DMS153 treated with DMSO at 0.1 percent for 48 hours (cell line): ENCODE measurements at regions not wholly inside any gene's neighbourhood (a gene's known extent, or its start where the extent isn't known, plus 50 kb on each side); places are given as distances from the start of the nearest gene placed in this dataset.

Experiments
- DNase-seq: peaks from one replicate; lab custom pipeline; 2025; ENCODE audit not compliant: unreplicated experiment; lab: John Stamatoyannopoulos, UW

DNA sequence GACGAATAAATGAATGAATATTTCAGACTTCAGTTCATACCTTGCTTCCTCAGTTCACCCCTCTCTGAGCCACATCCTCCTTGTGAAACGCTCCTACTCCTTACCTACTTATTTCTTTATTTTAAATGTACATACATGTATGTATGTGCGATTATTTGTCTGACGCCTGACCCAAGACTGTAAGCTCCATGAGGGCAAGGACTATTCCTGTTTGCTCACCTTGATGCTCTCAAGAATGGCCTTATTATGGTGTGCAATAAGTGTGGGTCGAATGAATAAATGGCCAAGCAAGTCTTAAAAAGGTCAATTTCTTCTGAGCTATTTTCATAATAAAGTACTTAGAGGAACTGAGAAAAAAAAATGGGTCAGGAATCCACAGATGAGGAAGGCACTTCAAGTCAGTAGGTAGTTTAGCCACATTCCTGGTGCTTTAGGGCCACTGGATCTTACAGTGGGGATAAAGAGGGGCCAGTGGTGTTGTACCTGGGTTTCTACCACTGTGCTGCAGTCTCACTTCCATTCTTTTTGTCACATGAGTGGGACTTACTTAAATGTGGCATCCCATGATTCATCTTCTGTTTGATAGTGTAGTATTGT is 74.7 kb downstream of the SDC1 start:
- no peak for DNase-seq

DNA sequence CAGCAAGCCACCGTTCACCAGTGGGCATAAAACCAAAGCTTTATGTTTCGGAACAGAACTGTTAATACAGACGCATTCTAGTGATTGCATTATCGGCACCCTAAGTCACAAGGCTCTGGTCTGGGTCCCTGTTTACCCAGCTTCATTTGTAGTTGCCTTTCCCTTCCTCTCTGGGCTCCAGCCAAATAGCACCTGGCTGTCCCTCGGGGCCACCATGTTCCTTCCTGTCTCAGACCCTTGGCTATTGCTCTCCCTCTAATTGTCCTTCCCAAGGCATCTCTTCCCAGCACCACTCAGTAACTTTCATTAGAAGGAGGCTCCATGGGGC is 75.3 kb downstream of the SDC1 start:
- DNase-seq, result no peak

DNA sequence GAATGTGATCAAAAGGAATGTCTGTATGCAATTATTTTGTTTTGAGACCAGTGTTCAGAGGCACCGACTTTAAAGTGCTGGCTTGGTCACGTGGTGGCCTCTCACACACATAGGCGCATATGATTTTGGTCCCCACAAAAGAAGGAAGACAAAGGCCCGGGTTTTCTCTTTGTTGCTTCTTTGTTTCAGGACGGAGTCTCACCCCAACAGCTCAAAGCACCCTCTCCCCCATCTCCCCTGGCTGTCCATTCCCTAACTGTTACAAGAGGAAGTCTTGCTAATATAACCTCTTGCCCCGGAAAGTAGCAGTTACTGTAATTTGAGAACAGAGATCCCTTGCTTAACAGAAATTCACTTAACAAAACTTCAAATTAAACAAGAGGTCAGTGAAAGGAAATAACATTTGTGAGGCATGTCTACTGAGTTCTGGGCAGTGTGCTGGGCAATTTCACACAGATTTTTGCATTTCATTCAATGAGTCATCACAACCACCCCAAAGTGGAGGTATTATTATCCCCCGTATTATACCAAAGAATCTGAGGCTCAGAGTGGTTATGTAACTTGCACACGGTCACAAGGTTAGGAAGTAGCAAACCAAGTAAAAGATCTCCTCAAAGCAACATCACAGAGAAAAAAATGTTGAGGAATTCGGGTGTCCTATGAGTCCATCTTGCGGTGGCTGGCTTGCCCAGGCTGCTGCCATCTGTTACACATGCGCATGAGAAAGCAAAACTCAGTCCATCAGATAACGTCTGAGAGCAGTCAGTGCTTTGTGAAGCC is 75.8 kb downstream of the SDC1 start:
- no peak for DNase-seq

DNA sequence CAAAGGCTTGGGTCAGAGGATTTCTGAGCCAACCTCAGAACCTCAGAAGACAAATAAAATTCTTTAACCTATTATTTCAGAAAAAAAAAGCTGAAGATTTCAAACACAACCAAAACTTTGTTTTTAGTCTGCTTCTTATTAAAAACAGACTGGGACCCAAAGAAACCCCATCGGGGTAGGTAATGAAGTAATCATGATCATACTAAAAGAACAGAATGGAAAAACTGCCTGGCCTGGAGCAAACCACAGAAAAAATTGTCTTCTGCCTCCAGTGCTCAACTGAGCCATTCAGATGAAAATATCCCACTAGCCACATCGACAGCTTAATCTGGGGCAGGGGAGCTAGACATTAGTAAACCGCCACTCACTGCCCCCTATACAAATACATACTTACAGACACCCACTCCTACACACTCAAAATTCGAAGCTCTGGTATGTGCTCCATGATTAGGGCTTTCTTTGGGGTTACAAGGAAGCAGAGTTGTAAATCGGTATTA is 76.5 kb downstream of the SDC1 start:
- DNase-seq, result no peak

DNA sequence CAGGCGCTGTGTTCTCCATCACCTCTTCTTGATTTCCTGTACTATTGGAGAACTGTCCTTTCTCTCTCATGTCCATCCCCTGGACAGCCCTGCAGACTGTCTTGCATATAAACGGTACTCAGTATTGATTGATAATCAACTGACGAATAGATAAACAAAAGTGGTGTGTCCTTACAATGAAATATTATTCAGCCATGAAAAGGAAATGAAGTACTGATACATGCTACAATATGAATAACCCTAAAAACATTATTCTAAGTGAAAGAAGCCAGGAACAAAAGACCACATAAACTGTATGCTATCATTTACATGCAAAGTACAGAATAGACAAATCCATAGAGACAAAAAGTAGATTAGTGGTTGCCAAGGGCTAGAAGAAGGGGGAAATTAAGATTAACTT is 77.6 kb downstream of the SDC1 start:
- DNase-seq, result no peak

DNA sequence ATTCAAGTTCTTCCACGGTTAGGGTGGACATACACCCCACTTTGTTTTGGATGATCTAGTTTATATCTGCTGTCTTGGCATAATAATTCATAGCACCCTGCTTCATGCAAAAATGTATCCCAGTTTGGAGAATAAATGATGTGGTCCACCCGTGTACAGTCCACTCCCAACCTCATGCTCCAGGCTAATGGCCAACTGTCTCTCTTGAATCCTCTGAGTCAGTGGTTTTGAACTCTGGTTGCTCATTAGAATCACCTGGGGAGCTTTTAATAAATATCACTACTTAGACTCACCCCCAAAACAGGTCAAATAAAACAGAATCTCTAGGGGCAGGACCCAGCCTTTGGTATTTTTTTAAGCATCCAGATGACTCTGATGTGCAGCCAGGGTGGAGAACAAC is 78.5 kb downstream of the SDC1 start:
- DNase-seq, result no peak

DNA sequence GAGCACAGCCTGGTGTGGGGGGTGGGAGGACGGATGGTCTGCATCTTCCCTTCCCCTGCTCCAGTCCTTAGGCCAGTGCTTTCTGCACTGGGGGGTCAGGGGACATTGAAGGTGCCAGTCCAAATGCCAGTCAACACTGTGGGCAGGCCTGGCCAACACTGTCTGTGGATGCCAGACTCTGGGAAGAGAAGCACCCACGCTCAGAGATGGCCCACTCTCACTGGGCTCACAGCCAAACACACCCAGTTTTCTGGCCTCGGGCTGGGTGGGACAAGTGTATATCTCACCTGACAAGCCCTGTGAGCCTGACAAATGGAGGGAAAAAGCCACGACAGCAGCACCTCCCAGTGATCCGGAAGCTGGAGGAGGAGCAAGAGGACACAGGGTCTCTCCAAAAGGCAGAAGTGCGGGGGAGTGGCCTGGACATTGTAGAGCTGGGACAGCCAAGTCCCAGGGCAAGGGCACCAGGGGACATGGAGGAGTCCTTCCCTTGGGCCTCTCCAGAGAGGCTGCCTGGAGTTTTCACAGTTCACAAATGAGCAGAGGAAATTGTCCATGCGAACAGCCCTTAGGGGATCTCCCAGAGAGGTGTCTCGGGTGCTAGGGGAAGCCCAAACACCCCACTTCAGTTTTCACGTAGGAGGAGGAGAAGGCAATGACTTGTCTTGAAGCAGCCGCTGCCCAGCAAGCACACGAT is 79.3 kb downstream of the SDC1 start:
- DNase-seq, result no peak

DNA sequence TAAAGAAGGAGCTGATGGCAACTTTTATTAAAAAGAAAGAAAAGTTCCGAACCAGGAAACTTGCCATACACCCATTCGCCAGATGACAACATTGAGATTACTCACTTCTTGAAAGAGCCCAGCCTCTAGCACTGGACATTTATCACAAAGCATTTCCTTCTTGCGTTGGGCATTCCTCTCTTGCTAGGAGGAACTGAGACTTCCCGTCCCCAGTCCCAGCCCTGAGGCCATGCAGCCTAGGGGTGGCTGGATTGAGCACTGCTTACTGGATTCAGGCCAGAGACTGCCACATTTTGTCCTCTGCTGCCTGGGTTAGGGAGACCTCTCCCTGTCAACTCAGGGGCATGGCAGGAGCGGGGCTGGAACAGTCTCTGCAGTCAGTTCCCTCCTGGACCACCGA is 80.1 kb downstream of the SDC1 start:
- no peak for DNase-seq

DNA sequence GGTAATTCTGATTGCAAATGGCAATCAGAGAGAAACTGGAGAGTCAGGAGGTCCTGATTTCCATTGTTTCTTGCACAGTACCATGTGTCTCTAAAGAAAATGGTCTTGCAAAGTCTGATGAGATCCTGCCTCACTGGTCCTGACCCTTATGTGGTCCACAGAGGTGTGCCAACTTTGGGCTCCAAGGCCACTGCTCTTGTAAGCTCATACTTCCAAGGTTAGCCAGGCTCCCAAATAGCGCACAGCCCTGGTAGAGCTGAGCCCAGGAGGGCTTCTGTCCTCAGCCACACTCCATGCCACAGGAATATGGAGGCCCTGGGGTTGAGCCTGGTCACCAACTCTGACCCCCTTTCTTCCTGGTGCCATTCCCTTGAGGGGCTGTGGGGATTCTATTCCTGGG is 80.7 kb downstream of the SDC1 start:
- DNase-seq, result no peak

DNA sequence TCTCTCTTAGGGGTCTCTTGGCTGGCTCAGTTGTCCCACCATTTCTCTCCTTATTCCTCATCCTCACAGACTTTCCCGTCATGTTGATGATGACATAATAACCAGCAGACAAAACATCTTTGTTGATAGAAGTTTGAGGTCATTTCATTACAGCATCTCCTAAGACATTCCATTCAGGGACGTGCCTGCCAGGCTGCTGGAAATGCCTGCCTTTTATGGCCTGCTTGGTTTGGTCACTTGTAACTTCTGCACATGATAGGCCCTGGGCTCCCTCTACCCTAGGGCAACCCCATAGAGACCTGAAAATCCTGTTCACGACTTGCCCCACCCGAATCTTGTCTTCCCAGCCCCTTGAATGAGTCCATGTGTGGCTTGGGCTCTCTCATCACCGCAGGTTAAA is 81.7 kb downstream of the SDC1 start:
- no peak for DNase-seq

DNA sequence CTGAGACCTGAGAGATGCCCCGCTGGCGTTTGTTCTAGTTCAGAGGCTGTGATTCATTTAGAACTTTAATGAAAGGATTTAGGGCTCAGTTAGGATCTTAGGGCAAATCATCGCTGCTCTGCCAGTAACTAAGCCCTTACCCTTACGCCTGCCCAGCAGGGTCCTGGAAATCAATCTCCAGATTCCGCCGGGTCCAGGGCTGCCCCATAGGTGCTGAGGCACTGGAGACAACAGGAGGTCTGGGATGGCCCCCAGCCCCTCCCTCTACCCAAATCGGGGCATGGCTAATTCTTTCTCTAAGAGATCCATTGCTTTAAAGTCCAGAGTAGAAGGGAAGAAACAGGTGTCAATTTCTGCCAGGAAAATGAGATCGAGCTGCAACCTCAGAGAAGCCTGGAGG is 83.1 kb downstream of the SDC1 start:
- no peak for DNase-seq

DNA sequence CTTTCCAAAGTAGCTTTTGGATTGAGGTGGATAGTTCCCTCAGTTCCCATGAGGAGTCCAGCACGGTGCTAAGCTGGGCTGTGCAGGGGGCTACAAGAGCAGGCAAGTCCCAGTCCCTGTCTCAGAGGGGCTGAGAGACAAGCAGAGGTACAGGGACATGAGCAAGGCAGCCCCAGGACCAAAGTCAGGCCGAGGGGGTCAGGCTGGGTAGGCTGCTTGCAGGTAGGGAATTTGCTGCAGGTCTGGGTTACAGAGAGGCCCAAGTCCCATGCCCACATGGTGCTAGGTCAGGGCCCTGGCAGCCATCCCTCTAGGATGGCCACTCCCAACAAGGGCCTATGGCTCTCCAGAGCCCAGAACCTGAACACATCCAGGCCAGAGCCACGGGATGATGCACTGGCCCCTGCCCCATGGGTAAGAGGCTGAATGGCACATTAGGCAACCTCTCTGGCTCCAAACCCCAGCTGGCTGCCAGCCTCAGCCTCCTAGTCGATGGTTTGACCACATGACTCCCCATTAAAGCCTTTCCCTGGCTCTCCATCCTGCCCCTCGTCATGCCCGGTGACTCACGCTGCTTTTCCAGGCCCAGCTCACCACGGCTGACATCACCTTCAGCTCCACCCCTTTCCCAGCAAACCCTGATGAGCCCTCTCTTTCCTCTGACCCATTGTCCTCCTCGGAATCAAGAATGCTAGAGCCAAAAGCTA is 83.7 kb downstream of the SDC1 start:
- no peak for DNase-seq

DNA sequence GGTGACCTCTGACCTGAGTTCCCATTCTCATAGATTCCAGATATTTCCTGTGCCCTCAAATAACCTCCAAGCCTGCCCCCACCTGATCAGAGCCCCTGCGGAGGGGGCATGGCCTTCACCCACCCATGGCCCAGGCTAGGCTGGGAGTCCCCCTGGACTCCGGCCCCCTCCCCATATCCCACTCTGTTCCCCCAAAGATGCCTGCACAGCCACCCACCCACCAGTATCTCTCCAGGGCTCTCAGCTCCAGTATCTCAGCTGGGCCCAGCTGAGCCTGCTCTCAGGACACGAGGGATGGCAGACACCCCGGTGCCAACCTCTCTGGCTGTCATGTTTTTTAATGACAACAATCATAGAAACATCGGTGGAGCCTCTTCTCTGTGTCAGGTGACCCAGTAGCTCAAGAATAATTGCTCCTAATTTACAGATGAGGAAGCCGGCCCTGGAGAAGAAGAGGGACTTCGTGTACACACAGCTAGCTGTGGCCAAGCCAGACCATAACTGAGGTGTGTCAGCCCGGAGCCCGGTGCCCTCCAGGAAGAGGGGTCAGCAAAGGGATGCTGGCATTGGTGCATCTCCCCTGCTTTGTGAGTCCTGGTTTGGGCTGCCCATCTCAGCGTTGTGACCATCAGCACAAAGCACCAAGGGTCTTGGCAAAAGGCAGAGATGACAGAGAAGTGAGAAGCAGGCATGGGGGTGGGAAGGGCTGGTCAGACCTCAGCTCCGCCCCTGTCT is 84.4 kb downstream of the SDC1 start:
- DNase-seq, result no peak

DNA sequence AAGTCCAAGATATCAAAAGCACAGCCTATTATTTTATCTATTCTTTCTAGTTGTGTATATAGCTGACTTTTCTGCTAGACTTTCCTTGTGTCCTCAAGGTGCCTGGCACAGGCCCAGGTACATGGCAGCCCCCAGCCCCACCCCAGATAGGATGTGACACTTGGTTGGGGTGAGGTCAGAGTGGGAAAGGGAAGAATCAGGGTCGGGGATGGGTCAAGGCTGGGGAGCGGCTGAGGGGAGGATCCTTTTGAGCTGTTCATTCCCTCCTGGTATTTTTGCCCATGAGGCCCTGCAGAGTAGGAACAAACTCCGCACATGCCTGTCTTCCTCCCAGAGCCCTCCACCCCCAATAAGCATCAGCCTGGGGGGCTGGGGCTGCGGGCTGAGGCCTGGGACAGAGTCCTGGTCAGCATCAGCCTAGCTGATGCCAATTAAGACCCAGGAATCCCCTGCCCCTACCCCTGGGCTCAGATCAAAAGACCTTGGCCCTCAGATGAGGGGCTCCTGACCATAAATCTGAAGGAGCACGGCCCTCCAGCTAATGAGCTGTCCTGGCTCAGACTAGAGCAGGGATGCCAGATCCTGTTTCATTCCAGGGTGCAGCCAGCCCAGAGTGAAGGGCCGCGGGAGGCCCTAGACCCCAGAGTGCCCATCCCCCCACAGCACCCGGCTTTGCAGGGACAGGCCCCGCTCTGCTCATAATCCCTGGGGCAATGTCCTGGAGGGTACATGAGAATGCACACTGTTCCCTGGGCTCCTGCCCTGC is 85.3 kb downstream of the SDC1 start:
- no peak for DNase-seq

DNA sequence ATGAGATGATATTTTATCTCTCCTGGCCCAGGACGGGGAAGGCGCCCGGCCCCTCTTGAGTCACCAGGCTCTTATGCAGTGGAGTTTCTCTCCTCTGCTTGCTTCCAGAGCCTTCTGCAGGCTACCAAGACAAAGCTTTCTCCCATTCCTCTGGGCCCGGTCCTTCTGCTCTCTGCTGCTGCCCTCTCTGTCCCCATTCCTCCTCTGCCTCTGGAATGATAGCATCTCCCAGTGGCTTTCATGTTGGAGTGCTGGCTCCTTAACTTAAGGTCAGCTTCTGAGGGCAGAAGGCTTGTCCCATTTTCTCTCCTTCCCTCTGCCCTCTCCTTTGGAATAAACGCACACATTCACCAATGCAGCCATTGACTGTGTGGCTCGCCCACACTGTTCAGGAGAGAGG is 86.2 kb downstream of the SDC1 start:
- no peak for DNase-seq

DNA sequence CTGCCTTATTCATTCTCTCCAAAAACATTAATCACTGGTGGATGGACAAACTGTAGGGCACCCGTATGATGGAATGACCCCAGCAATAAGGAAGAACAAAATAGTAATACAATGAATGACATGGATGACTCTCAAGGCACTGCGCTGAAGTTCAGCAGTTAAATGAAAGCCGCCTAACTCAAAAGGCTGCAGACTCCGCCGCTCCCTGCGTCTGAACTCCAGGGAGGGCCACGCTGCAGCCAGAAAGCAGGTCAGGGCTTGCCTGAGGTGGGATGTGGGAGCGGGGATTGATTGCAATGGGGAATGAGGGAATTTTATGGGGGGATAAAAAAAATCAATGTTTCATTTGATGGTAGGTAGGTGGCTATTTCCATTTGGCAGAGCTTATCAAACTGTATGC is 86.5 kb upstream of the LAPTM4A start:
- no peak for DNase-seq

DNA sequence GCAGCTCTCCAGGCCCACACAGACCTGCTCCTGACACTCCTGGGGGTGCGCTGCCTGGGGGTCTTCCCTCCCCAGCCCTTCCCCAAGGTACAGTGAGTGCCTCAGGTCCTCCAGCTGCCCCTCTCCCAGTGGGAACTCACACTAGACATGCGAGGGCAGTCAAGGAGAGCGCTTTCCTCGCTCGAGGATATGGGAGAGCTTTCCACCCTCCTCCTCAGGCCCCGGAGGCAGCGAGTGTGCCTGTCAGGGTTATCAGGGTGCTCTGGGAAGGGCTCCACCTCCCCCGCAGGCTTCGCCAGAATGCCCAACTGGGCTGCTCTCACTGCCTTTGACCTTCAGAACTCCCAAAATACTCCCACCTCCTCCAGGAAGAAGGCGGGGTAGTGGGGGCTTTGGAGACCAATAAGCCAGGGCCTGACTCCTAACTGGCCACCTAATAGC is 85.7 kb upstream of the LAPTM4A start:
- DNase-seq, result no peak

DNA sequence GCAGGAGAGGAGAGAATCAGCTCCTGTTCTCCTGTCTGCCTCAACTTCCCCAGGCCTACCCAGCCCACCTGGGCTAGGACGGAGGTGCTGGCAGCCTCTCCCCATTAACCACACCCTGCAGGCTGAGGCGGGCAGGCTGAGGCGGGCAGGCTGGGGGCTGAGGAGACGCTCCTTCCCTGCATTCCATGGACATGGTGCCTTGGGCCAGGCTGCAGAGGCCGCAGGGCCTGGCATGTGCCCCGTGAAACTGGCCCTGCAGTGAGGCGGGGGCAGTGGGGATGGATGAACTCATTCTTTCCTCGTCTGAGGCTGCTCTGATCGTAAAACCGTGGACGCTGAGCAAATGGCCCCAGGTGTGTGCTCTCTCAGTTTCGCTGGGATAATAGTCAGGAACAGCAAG is 84.7 kb upstream of the LAPTM4A start:
- no peak for DNase-seq

DNA sequence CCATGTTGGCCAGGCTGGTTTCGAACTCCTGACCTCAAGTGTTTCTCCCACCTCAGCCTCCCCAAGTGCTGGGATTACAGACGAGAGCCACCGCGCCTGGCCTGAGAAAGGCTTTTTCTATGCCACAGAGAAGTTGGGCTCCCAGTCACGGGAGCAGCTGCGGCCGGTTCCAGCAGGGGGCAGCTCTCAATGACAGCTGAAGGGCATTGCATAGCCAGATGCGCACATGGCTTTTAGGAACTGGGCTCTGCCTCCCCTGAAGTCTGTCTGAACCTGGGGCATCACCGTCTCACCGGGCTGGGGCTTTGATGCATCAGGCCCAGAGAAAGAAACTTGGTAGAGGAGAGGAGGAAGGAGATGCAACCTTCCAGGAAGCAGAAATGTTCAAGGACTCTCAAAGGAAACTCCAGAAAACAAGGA is 84.2 kb upstream of the LAPTM4A start:
- no peak for DNase-seq

DNA sequence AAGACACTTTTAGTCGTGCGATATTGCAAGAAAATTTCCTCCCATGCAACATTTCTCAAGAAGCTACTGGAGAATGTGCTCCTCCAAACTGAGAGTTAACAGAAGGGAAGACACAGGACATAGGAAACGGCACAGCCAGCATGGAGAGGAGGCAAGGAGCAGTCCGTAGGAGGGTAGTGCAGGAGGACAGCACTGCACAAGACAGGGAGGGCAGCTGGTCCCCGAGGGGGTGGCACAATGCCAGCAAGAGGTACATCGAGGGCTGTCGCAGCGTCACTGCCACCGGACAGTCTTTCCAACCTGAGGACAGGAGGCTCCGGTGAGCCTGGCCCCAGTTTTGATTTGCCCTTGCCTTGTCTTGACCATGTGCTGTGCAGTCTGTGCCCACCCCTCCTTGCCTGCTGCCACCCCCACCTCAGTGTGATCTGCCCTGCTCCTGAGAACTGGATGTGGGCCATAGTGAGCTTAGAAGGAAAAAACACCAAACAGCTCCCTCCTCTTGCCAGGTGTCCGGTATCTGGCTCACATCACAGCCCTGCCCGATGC is 81.6 kb upstream of the LAPTM4A start:
- no peak for DNase-seq
